ENCODE measurements at regions not wholly inside any gene's neighbourhood (a gene's known extent, or its start where the extent isn't known, plus 50 kb on each side); places are given as distances from the start of the nearest gene placed in this dataset.

DNA sequence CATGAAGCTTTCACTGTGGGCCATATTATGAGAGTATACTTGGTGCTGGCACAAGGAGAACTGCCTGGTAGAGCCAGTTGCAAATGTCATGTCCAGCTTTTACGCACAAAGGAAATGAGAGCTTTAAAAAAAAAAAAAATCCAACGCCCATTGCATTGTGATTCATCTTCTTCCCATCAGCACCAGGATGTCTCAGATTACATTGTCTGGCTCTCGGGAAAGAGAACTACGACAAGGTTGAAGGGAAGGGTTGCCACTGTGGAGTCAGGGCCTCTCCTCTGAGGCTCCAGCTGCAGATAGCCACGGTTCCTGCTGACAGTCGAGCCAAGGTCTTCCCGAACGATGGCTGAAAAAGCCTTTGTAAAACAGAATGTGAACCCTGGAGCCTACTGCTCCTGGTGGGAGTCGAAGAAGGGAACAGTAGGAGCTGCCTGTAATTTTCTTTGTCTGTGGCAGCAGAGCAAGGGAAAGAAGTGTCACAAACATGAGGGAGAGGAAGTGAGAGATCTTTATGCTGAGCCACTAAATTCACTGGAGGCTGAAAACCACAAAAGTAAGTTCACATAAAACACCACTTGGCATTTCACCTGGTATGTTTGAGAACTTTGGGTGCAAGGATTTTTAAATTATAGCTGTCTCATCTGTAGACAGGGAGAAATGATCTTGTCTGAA lies 704.7 kb downstream of the DIAPH3 start:
- 0 out of 2 replicates have a peak overlapping the region, but pooled peaks have one; percentile 9 for H3K4me2 ChIP-seq
- peaks cover 13% of the 10 kb centered on the region for H3K9me2 ChIP-seq (ENCODE audit: insufficient read depth)
- H3K9me3 Mint-ChIP-seq = no peaks in the 10 kb centered on the region
- peaks cover 24% of the 10 kb centered on the region for H3K4me1 Mint-ChIP-seq
- no peaks in the 10 kb centered on the region for H4K20me1 ChIP-seq (replicated peaks; ENCODE audit: insufficient read depth)
- no peaks in the 10 kb centered on the region for H3K79me2 ChIP-seq (replicated peaks; ENCODE audit: insufficient read depth)
- H3K4me3 ChIP-seq = no peak overlapping the region
- H3F3A ChIP-seq (replicated peaks; ENCODE audit: low read depth) = no peaks in the 10 kb centered on the region; the same call in 1 of the 2 replicates
- TF ChIP-seq EZH2phosphoT487 (IDR thresholded peaks at IDR 0.05; ENCODE audit: unreplicated experiment) (no peak), STAT1 (IDR thresholded peaks at IDR 0.05; ENCODE audit: unreplicated experiment) (no peak), ZNF331 (CRISPR knock-in tag; IDR thresholded peaks at IDR 0.05; ENCODE audit: low read depth) (no peak), EZH2 (IDR thresholded peaks at IDR 0.05; ENCODE audit: low read depth, unreplicated experiment) (no peak), ZNF114 (CRISPR knock-in tag; IDR thresholded peaks at IDR 0.05) (no peak)
- TF ChIP-seq, protein P1, sequence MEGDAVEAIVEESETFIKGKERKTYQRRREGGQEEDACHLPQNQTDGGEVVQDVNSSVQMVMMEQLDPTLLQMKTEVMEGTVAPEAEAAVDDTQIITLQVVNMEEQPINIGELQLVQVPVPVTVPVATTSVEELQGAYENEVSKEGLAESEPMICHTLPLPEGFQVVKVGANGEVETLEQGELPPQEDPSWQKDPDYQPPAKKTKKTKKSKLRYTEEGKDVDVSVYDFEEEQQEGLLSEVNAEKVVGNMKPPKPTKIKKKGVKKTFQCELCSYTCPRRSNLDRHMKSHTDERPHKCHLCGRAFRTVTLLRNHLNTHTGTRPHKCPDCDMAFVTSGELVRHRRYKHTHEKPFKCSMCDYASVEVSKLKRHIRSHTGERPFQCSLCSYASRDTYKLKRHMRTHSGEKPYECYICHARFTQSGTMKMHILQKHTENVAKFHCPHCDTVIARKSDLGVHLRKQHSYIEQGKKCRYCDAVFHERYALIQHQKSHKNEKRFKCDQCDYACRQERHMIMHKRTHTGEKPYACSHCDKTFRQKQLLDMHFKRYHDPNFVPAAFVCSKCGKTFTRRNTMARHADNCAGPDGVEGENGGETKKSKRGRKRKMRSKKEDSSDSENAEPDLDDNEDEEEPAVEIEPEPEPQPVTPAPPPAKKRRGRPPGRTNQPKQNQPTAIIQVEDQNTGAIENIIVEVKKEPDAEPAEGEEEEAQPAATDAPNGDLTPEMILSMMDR (conservative IDR thresholded peaks at IDR 0.05; ENCODE audit: low read depth in 2 of 2) = no peak
- TF ChIP-seq, protein P2, sequence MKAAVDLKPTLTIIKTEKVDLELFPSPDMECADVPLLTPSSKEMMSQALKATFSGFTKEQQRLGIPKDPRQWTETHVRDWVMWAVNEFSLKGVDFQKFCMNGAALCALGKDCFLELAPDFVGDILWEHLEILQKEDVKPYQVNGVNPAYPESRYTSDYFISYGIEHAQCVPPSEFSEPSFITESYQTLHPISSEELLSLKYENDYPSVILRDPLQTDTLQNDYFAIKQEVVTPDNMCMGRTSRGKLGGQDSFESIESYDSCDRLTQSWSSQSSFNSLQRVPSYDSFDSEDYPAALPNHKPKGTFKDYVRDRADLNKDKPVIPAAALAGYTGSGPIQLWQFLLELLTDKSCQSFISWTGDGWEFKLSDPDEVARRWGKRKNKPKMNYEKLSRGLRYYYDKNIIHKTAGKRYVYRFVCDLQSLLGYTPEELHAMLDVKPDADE (IDR thresholded peaks at IDR 0.05) = no peak
- no peak overlapping the region for H3K27ac ChIP-seq (ENCODE audit: low read depth)
- H3K27me3 ChIP-seq (ENCODE audit: insufficient read depth) = no peaks in the 10 kb centered on the region
- H3K36me3 Mint-ChIP-seq (ENCODE audit: low read depth) = no peaks in the 10 kb centered on the region
- no peaks in the 10 kb centered on the region for H3K27me3 Mint-ChIP-seq (ENCODE audit: insufficient read depth, low read depth, poor library complexity)
- no peaks in the 10 kb centered on the region for H3K36me3 ChIP-seq (ENCODE audit: insufficient read depth)
- H2AFZ ChIP-seq = peak overlapping the region; percentile 9; the same call in 1 of the 2 replicates
- H3K4me3 Mint-ChIP-seq = no peak overlapping the region
- ATAC-seq = peak; percentile 72
- H3K4me1 ChIP-seq (ENCODE audit: insufficient read depth) = peaks cover 12% of the 10 kb centered on the region
- peak overlapping the region; percentile 37; the same call in 1 of the 2 replicates for H3K27ac Mint-ChIP-seq
- DNase-seq (ENCODE audit: low spot score) = peak; percentile 31

DNA sequence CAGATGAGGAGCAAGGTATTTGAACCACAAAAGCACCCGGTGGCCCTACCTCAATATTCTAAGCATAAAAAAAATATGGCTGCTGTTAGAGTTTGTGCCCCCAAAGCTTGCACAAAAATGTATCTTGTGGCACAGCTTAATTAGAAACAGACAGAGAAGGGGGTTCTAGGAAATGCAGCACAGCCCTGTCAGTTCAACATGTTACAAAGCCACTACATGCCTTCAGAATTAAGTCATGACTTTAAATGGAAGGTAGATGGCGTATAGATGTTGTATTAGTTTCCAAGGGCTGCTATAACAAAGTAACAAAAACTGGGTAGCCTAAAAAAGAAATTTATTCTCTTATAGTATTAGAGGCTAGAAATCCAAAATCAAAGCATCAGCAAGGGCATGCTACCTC lies 703.8 kb downstream of the DIAPH3 start:
- Histone ChIP-seq H3K4me2 (no peak overlapping the region), H3F3A (replicated peaks; ENCODE audit: low read depth) (no peaks in the 10 kb centered on the region; the same call in 1 of the 2 replicates), H3K4me1 (ENCODE audit: insufficient read depth) (peaks cover 15% of the 10 kb centered on the region), H3K27ac (ENCODE audit: low read depth) (no peak overlapping the region), H3K27me3 (ENCODE audit: insufficient read depth) (no peaks in the 10 kb centered on the region), H3K4me3 (no peak overlapping the region), H3K79me2 (replicated peaks; ENCODE audit: insufficient read depth) (no peaks in the 10 kb centered on the region), H2AFZ (no peak overlapping the region), H3K9me2 (ENCODE audit: insufficient read depth) (peaks cover 9% of the 10 kb centered on the region), H4K20me1 (replicated peaks; ENCODE audit: insufficient read depth) (no peaks in the 10 kb centered on the region), H3K36me3 (ENCODE audit: insufficient read depth) (no peaks in the 10 kb centered on the region)
- no peak overlapping the region for H3K4me3 Mint-ChIP-seq
- no peaks in the 10 kb centered on the region for H3K9me3 Mint-ChIP-seq
- DNase-seq (ENCODE audit: low spot score) (no peak), ATAC-seq (peak; percentile 25; the same call in 1 of the 3 replicates)
- peaks cover 31% of the 10 kb centered on the region for H3K4me1 Mint-ChIP-seq
- TF ChIP-seq, protein P1 (conservative IDR thresholded peaks at IDR 0.05; ENCODE audit: low read depth in 2 of 2) = peak; percentile 27 to 36; a peak in 3 of 4 replicates
- TF ChIP-seq STAT1 (IDR thresholded peaks at IDR 0.05; ENCODE audit: unreplicated experiment) = no peak
- H3K27me3 Mint-ChIP-seq (ENCODE audit: insufficient read depth, low read depth, poor library complexity) = no peaks in the 10 kb centered on the region
- H3K27ac Mint-ChIP-seq = no peak overlapping the region
- no peaks in the 10 kb centered on the region for H3K36me3 Mint-ChIP-seq (ENCODE audit: low read depth)

All from GM23338 (cell line).